Activated effector memory CD4-positive, alpha-beta T cell treated with Interleukin-2 at 50 U/mL for 16 hours (primary cell): ENCODE measurements at regions not wholly inside any gene's neighbourhood (a gene's known extent, or its start where the extent isn't known, plus 50 kb on each side); places are given as distances from the start of the nearest gene placed in this dataset.
"Not testable (repeated sequence)": the region's sequence is repeated elsewhere in the genome, so short reads cannot be mapped to it uniquely, and the experiment has no call there.

Source experiments
- DNase-seq: peaks from one replicate; pipeline ENCODE4 v3.0.0-alpha.2; 2020

DNA sequence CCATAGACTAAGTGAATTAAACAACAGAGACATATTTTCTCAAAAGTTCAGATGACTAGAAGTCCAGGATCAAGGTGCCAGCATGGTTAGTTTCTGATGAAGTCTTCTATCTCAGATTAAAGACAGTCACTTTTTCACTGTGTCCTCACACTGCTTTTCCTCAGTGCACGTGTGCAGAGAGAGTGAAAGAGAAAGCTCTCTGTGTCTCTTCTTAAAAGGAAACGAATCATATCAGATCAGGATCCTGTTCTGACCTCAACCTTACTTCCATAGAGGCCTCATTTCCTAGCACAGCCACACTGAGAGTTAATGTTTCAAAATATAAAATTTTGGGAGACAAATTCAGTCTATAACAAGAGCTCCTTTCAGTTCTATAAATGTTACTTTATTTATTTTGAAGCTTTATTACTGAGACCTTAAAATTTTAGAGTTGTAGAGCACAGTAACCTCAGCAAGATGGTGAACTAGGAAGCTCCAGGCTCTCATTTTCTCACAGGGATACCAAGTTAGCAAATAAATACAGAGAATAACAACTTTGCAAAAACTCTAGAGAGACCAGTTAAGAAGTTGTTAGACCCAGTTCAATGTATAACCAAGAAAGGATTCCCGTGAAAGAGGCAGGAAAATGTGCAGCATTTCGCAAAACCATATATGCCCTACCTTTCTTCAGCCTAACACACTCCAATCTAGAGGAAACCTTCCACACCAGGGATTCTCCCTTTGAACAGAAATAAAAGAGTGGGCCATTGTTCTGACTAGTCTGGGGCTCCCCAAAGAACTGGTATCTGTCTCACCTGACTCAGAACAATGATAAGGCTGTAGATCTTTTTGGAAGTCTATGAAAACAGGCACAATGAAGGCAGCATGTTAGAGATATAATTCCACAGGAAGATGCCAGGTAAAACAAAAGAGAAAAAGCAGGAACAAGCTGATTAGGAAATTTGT is 372.2 kb downstream of the MRPL39 start:
- DNase-seq, result no peak

DNA sequence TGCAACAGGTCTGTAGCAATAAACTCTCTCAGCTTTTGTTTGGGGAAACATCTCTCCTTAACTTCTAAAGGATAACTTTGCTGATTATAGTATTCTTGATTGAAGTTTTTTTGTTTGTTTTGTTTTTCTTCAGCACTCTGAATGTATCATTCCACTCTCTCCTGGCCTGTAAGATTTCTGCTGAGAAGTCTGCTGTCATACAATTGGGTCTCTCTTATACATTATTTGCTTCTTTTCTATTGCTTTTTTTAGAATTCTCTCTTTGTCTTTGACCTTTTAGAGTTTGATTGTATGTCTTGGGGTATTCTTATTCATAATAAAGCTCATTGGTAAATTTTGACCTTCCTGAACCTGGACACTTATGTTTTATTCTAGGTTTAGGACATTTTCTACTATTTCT is 386.3 kb downstream of the MRPL39 start:
- DNase-seq, result no peak

DNA sequence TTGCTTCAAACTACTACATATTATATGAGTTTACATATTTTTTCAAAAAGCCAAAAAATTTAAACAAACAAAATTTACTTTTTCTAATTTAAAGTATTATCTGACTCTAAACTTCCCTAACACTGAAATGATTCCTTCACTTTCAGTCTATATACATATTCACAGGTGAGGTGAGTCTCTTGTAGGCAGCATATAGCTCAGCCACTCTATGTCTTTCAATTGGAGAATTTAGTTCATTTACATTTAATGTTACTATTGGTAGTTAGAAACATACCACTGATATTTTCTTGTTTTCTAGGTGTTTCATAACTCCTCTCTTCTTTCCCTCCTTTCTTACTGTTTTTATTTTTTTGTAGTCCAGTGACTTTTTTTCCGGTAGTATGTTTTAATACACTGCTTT is 387.1 kb downstream of the MRPL39 start:
- no peak for DNase-seq

DNA sequence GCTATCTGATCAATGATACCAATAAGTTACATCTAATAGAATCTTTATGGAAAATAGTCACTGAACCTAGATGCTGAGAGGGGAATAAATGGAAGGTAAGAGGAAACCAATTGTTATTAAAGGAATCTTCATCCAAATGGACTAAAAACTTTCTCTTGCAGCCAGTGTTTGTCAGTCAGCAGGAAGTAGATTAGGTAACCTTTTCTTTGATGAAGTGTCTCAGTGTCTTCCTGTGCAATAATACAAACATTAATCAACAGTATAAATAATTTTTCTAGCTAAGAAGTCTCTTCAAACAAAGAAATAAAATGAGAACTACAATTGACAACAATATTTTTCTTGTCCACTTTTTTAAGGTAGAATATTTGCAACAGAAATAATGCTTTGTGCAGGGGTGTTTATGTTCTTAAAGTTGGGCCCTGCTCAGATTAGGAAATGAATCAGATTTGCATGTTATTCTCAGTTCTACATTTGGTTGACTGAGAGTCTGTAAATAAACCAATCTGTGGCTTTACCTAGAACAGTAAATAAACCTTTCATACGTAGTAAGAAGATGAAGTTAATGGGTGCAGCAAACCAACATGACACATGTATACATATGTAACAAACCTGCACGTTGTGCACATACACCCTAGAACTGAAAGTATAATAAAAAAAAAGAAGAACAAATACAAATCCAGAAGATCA is 391.4 kb downstream of the MRPL39 start:
- no peak for DNase-seq

DNA sequence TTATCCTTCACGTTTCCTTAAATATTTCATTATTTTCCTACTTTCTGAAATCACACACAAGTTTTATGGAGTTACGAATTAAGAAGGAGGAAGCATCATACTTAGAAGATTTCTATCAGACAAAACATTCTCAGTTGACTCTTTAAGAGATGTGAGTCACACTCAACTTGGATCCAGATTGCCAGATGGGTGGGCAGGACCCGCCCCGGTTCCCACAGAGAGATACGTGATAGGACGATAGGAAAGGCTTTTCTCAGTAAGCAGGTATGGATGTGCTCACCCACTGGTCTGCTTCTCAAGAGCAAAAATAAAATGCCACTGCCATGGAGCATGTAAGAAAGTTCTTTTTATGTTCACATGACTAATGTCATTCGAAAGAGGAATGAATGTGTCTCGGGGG is 392.6 kb downstream of the MRPL39 start:
- DNase-seq, result no peak

DNA sequence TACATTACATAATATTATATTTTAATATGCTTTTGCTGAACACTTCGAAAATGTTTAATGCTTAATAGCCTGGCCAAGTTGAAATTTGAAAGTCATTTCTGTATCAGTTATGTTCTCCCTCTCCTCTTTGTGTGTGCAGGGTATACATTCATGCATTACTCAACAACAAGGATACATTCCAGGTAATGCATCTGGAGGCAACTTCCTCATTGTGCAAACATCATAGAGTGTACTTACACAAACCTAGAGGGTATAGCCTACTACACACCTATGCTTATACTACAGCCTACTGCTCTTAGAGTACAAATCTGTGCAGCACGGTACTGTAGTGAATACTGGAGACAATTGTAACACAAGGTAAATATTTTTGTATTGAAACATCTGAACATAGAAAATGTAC is 407.3 kb downstream of the MRPL39 start:
- DNase-seq, result no peak

DNA sequence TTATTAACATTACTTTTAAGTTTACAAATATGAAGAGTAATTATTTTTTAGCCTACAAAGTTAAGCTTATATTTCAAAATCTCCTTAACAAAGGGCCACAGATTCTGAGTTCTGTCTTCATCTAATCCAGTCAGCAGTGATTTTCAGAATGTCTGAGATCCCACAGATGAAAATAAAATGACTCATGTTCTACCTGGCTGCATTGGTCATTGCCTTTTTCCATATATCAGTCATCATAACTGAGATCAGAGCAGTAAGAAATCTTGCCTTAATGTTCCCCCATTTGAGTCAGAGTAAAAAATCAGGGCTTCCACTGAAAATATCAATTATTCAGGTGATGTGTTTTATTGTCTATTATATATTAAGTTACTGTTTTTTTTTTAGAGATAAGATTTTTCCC is 416.1 kb downstream of the MRPL39 start:
- DNase-seq, result no peak

DNA sequence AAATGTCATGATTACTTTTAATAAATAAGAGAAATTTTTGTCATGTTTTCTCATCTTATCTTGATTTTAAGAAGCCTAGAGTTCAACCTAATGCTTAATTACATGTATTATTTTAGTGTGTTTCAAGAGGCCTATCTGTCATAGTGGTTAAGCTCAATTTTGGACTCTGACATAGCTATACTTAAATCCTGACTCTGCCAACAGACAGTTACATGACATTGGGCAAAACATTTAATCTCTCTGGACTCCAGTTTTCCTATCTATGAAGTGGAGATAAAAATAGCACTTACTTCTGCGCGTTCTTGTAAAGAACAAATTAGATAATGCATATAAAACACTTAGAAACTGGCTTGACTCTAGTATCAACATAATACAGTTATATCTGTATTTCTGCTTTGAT is 417.8 kb downstream of the MRPL39 start:
- DNase-seq, result no peak

DNA sequence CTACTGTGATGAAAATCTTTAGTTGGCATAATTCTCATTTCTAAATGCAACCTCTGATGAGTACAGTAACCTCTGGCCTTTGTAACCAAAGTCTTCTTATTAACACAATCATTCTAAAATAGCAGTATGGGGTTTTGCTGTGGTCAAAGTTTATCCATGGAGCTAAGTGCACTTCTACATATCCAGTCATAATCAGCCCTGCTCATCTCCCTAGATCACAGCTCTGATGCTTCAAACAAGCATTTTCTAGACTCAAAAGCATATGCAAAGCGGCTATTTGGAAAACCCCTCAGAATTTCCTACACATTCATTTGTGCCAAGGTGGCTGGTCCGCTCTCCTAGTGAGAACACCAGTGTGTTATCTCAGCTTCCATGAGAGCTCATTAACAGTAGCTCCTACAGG is 418.6 kb downstream of the MRPL39 start:
- DNase-seq, result no peak

DNA sequence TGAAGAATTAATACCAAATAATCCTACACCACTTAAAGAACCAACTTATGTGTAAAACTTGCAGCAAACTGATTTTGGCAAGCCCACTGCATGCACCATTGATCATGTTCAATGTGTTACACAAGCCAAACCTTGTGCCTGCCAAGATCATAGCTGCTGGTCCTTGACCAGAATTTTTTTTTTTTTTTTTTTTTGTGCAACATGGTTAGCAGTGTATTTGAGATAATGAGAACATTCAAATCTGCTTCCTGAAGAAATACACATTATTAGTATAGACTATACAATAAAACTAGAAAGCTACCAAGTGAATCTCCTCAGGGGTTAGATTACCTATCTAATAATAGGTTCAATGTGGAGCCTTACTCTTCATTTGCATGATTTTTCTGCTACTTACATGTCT is 421.0 kb downstream of the MRPL39 start:
- no peak for DNase-seq

DNA sequence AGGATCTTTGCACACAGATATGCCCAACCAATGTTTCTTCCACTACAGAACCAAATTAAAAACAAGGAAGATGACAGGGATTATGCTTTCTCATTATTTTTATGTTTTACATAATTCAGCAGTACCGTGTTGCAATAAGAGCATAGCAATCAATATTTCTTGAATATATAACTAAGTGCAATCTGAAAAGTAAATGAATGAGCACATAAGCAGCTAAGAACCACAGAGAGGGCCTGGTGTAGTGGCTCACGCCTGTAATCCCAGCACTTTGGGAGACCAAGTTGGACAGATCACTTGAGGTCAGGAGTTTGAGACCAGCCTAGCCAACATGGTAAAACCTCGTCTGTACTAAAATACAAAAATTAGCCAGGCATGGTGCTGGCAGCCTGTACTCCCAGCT is 423.7 kb downstream of the MRPL39 start:
- DNase-seq, result no peak

DNA sequence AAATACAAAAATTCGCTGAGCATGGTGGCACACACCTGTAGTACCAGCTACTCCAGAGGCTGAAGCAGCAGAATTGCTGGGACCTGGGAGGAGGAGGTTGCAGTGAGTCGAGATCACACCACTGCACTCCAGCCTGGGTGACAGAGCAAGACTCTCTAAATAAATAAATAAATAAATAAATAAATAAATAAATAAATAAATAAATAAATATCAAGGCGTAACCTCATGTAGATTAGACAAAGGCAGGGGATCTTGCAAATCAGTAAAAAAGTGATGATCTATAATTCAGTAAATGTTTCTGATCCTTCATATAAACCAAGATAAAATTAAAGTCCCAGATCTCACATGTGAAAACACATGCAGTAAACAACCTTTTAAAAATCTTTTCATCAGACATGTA is 425.6 kb downstream of the MRPL39 start:
- DNase-seq, result not testable (repeated sequence)

DNA sequence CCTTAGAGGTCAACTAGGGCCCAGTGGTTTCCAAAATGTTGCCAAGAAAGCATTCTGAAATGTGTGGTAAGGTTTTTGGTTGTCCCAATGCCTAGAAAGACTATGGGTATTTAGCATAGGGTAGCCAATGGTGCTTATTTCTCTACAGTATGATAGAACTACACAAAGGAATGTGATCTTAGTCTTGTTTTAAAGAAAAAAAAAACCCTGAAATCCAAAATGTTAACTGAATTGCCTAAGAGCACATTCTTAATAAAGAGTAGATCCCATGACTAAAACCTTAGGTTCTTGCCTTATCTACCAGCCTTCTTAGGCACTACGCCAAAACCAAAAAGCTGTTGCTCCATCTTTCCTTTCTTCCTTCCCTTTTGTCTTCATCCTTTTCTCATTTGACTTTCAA is 428.2 kb downstream of the MRPL39 start:
- no peak for DNase-seq

DNA sequence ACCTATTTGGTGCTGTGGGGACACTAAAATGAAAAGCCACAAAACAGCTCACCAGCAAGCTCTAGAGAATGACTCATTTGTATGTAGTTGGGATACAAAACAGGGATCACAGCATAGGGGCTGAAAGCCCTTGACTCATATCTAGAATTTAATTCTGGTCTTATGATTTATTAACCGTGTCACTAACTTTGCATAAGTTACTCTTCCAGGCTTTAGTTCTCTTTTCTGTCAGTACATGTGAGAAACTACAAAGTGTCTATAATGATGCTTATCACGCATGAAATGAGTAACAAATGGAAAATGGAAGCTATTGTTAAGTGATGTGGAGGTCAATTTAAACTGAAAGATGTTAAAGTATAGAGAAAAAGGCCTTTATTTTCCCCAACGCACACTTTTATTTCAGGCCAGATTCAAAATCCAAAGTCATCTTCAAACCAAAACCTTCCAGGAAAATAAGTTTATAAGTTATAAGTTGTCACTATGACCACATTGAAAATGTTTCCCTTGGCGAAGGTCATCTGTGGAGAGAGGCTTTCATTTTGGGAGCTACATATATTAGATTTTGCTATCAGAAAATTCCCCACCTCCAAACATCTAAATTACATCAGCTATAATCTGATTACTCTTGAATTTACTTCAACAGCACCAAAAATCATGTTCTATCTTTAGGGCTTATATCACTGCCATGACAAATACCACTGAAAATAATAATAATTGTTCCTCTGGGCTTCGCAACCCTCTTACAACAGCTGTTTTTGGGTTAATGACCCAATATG is 430.5 kb downstream of the MRPL39 start:
- no peak for DNase-seq

DNA sequence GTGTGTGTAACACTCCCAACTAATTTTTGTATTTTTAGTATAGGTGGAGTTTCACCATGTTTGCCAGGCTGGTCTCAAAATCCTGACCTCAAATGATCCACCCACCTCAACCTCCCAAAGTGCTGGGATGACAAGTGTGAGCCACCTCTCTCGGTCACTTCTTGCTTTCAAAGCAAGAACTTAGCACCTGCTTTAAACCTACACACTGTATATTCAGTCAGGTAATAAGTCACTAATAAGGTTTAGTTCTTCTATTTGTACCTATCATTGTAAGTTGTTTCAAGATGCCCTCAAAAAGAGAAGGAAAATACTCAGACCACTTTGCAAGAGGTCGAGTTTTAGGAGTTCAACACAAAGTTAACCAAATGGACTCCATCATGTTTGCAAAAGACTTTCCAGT is 431.3 kb downstream of the MRPL39 start:
- DNase-seq, result no peak

DNA sequence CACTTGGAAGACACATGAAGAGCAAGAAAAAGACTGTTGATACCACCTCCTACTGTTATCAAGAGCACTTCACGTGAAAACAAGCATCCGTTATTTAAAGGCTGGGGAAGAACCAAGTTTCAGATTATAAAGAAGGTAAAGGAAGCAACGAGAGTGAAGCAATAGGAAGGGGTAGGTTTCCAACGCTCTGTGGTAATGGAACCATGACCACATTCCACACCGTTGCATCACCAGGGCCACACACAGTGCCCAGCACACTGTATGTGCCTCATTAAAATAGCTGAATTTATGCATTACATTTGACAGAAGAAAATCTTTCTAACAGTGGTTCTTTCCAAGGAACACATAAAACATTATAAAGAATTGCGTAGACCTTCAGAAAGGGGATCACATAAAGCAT is 435.8 kb downstream of the MRPL39 start:
- DNase-seq, result no peak

DNA sequence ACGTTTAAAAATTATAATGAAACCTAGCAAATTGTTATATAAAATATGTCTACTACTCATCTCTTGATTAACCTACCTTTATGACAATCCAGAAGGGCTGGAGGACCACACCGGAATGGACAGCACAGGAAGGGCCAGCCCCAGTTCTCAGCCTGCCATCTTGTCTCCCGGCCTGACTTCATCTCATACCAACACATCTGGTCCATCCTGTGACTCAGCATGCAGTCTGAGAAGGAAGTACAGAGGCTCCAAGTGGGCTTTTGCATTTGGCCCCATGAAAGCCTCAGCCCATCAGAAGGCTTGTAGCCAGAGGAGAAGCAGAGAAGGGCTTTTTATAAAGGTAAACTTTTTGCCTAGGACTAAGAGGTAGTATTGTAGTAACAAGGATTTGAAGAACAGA is 436.6 kb downstream of the MRPL39 start:
- DNase-seq, result no peak

DNA sequence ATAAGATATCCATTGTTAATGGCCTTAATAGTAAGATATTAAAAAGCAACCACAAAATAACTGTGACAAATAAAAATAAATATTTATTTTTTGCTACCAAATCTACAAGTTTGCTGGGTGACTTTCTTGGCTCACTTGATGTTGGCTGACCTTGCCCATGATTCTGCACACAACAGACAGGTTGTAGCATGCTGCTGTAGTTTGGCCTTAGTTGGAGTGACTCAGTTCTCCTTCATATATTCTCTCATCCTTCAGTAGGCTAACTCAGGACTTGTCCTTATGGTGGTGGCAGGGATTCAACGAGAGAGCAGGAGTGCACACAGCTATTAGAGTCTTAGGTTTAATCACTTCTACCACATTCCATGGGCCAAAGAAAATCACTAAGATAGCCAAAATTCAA is 437.9 kb downstream of the MRPL39 start:
- no peak for DNase-seq

DNA sequence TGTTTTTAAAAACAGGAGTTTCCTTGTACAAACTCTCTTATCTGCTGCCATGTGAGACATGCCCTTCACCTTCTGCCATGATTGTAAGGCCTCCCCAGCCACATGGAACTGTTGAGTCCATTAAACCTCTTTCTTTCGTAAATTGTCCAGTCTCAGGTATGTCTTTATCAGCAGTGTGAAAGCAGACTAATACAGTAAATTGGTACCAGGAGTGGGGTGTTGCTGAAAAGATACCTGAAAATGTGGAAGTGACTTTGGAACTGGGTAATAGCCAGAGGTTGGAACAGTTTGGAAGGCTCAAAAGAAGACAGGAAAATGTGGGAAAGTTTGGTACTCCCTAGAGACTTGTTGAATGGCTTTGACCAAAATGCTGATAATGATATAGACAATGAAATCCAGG is 440.4 kb downstream of the MRPL39 start:
- DNase-seq, result not testable (repeated sequence)

DNA sequence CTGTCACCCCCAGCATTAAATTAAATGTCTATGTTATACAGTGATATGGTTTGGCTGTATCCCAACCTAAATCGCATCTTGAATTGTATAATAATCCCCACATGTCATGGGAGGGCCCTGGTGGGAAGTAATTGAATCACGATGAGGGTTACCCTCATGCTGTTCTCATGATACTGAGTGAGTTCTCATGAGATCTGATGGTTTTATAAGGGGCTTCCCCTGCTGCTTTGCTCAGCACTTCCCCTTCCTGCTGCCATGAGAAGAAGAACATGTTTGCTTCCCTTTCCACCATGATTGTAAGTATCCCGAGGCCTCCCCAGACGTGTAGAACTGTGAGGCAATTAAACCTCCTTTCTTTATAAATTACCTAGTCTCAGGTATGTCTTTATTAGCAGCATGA is 445.7 kb downstream of the MRPL39 start:
- DNase-seq, result no peak

DNA sequence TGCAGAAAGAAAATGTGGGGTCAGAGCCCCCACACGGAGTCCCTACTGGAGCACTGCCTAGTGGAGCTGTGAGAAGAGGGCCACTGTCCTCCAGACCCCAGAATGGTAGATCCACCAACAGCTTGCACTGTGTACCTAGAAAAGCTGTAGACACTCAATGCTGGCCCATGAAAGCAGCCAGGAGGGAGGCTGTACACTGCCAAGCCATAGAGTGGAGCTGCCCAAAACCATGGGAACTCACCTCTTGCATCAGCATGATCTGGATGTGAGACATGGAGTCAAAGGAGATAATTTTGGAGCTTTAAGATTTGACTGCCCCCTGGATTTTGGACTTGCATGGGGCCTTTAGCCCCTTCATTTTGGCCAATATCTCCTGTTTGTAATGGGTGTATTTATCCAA is 452.3 kb downstream of the MRPL39 start:
- not testable (repeated sequence) for DNase-seq

DNA sequence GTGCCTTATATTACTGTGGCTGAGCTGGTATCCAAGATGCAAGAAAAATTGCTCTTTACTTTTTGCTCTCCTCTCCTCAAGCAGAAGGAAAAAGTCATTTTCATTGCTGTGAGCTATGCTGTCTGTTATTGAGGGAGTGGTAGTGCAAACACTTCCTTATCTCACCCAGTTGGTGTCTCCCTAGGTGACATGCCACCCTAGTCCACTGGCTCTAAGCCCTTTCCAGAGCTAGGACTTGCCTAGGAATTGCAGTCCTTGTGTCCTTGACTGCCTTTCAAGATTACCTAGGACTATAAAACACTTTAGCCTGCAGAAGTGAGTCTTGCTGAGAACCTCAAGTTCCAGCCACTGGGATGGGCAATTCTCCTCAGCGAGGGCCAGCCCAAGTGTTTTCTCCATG is 458.3 kb downstream of the MRPL39 start:
- DNase-seq, result no peak

DNA sequence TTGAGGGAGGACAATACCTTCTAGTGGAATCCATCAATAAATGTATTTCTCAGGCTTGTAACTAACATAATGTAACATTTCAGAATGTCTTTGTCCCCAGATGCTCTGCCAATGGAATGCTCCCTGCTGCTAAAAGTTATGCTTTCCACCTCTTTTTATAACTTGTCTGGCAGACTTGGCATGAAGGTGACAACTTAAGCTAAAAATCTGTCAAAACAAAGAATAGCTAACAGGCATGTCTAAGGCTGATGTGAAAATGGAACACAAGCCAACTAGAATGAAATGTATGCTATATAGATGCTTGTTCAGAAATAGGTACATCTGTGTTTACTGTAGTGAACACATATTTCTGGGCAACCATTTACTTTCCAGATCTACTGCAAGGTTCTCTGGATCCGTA is 467.9 kb downstream of the MRPL39 start:
- no peak for DNase-seq

DNA sequence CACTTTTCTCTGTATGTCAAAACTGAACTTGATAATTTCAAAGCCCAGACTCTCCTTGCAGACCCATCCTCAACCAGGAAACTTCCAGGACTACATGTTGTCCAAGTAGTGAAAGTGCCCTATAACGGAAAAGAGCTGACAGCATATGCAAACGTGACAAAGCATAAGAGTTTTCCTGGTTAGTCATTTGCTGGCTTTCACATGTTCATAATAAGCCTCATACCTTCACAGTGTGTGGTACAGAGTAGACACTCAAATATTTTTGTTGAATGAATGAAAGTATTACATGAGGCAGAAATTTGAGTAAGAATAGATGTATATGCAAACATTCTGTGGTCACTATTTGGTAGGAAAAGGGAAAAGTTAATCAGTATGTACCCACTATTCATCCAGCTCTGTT is 473.3 kb downstream of the MRPL39 start:
- no peak for DNase-seq
